Kidney tubule cell (primary cell): ENCODE measurements at regions not wholly inside any gene's neighbourhood (a gene's known extent, or its start where the extent isn't known, plus 50 kb on each side); places are given as distances from the start of the nearest gene placed in this dataset.

Experiments used
- DNase-seq: peaks from one replicate; pipeline ENCODE4 v3.0.0-alpha.2; 2018; ENCODE audit warnings: low spot score

- no peak for DNase-seq
These were observed 89.6 kb upstream of the SETBP1 start for GRCh38 chr18:44590956-44591670.

GRCh38 chr18:44592639-44593038 lies 88.0 kb upstream of the SETBP1 start:
- DNase-seq, result no peak

GRCh38 chr18:44594799-44595467 lies 85.8 kb upstream of the SETBP1 start:
- peak; percentile 59 for DNase-seq

GRCh38 chr18:44597797-44598196 lies 82.9 kb upstream of the SETBP1 start:
- DNase-seq, result no peak

GRCh38 chr18:44598514-44598913 lies 82.2 kb upstream of the SETBP1 start:
- DNase-seq, result no peak

- peak; percentile 13 for DNase-seq
These were observed 81.3 kb upstream of the SETBP1 start for GRCh38 chr18:44599412-44599811.

- peak; percentile 81 for DNase-seq
These were observed 79.2 kb upstream of the SETBP1 start for GRCh38 chr18:44601447-44601846.

GRCh38 chr18:44602380-44602779 lies 78.3 kb upstream of the SETBP1 start:
- peak; percentile 20 for DNase-seq

GRCh38 chr18:44602845-44603244 lies 77.8 kb upstream of the SETBP1 start:
- DNase-seq, result peak; percentile 55

GRCh38 chr18:44609181-44609941 lies 71.3 kb upstream of the SETBP1 start:
- DNase-seq, result no peak

- no peak for DNase-seq
These were observed 59.9 kb upstream of the SETBP1 start for GRCh38 chr18:44620812-44621211.

- DNase-seq, result no peak
These were observed 56.6 kb upstream of the SETBP1 start for GRCh38 chr18:44624052-44624451.

- DNase-seq, result peak; percentile 23
These were observed 55.3 kb upstream of the SETBP1 start for GRCh38 chr18:44625386-44625785.

GRCh38 chr18:44626236-44626635 lies 54.5 kb upstream of the SETBP1 start:
- DNase-seq, result no peak

GRCh38 chr18:44626807-44627206 lies 53.9 kb upstream of the SETBP1 start:
- DNase-seq, result peak; percentile 30

- DNase-seq, result peak; percentile 68
These were observed 53.4 kb upstream of the SETBP1 start for GRCh38 chr18:44627280-44627679.

- DNase-seq, result no peak
These were observed 51.3 kb upstream of the SETBP1 start for GRCh38 chr18:44629406-44629805.

- no peak for DNase-seq
These were observed 50.6 kb upstream of the SETBP1 start for GRCh38 chr18:44630118-44630517.
